Esophagus muscularis mucosa (tissue), 4 donors: ENCODE measurements at regions not wholly inside any gene's neighbourhood (a gene's known extent, or its start where the extent isn't known, plus 50 kb on each side); places are given as distances from the start of the nearest gene placed in this dataset.

Experiments
- DNase-seq: peaks from one replicate; pipeline ENCODE4 v3.0.0-alpha.2; 2017; ENCODE audit errors: extremely low spot score
- H3K27ac ChIP-seq, 4 donors: fragments of 200-600 bp; sonication (generic); replicated peaks in 1 of 4; 1 replicate in 3 of 4; 2 replicates in 1 of 4; pipeline ENCODE4 v1.5.1; 2016 to 2019; ENCODE audit warnings: mild to moderate bottlenecking in 1 of 4
- H3K27me3 ChIP-seq, 4 donors: fragments of 200-600 bp; sonication (generic); one replicate each; pipeline versions ENCODE4 v1.5.1 to v1.6.0; 2016 to 2019
- H3K36me3 ChIP-seq, 4 donors: fragments of 200-600 bp; sonication (generic); one replicate each; pipeline ENCODE4 v1.5.1; 2016 to 2019
- H3K4me1 ChIP-seq, 4 donors: fragments of 200-600 bp; sonication (generic); one replicate each; pipeline ENCODE4 v1.5.1; 2016 to 2019
- H3K4me3 ChIP-seq, 4 donors: fragments of 200-600 bp; sonication (generic); 1 replicate in 2 of 4; 2 replicates in 2 of 4; pipeline ENCODE4 v1.5.1; 2016 to 2019; ENCODE audit warnings: mild to moderate bottlenecking in 4 of 4, moderate library complexity in 1 of 4
- H3K9me3 ChIP-seq, 4 donors: fragments of 200-600 bp; sonication (generic); 1 replicate in 3 of 4; 2 replicates in 1 of 4; pipeline ENCODE4 v1.5.1; 2016 to 2019
- CTCF ChIP-seq, 3 experiments: fragments of 200-600 bp in 2 of 3; fragments of 450-650 bp in 1 of 3; sonication (generic) in 2 of 3; IDR thresholded peaks; one replicate each; pipeline ENCODE4 v1.5.1; 2017 to 2019; ENCODE audit warnings: antibody characterized with exemption in 3 of 3, mild to moderate bottlenecking in 2 of 3, moderate library complexity in 1 of 3
- EP300 ChIP-seq: sonication (generic); formaldehyde crosslinking; IDR thresholded peaks from one replicate; pipeline ENCODE4 v1.6.1; 2017; ENCODE audit warnings: antibody characterized with exemption
- POLR2A ChIP-seq: fragments of 450-650 bp; IDR thresholded peaks from one replicate; pipeline ENCODE4 v1.6.1; 2017; ENCODE audit warnings: antibody characterized with exemption, moderate library complexity, mild to moderate bottlenecking, low read depth
- POLR2AphosphoS5 ChIP-seq, 2 donors: sonication (generic); formaldehyde crosslinking; IDR thresholded peaks; one replicate each; pipeline ENCODE4 v1.6.1; 2017; ENCODE audit warnings: antibody characterized with exemption in 2 of 2
- WGBS: methylation state at CpG from one replicate; pipeline ENCODE4 v1.1.5; 2018; 5-methylcytosine and 5-hydroxymethylcytosine counted together
- intact Hi-C: fragments of 100-400 bp; cut with DNase I; formaldehyde crosslinking; loops from one replicate; pipeline ENCODE4 v1.15.1; 2023

GRCh38 chr17:57174591-57174990 is 81.7 kb upstream of the MSI2 start:
- H3K4me3 ChIP-seq, result no peak overlapping the region
- no peaks in the 10 kb centered on the region for H3K27me3 ChIP-seq
- no peak for TF ChIP-seq EP300
- TF ChIP-seq CTCF (IDR thresholded peaks at IDR 0.05), result no peak
- no peak for TF ChIP-seq POLR2AphosphoS5 (IDR thresholded peaks at IDR 0.05)
- TF ChIP-seq POLR2A, result no peak
- no peaks in the 10 kb centered on the region for H3K4me1 ChIP-seq
- intact Hi-C loops, result no loop called here
- H3K9me3 ChIP-seq, result no peaks in the 10 kb centered on the region
- no peaks in the 10 kb centered on the region for H3K36me3 ChIP-seq
- no peak for DNase-seq
- WGBS, result 67% methylated on average over 3 of the region's 3 CpGs
- H3K27ac ChIP-seq, result no peak overlapping the region

GRCh38 chr17:57178839-57179238 is 77.5 kb upstream of the MSI2 start:
- H3K4me3 ChIP-seq, result no peak overlapping the region
- H3K4me1 ChIP-seq, result no peaks in the 10 kb centered on the region
- intact Hi-C loops, result no loop called here
- H3K9me3 ChIP-seq, result no peaks in the 10 kb centered on the region
- H3K27me3 ChIP-seq, result no peaks in the 10 kb centered on the region
- no peak for TF ChIP-seq CTCF (IDR thresholded peaks at IDR 0.05)
- no peak for TF ChIP-seq EP300
- TF ChIP-seq POLR2A, result no peak
- TF ChIP-seq POLR2AphosphoS5 (IDR thresholded peaks at IDR 0.05), result no peak
- no peak overlapping the region for H3K27ac ChIP-seq
- H3K36me3 ChIP-seq, result no peaks in the 10 kb centered on the region
- WGBS, result 92% methylated on average over 4 of the region's 4 CpGs
- DNase-seq, result no peak

GRCh38 chr17:57182621-57183020 is 73.7 kb upstream of the MSI2 start:
- H3K36me3 ChIP-seq, result no peaks in the 10 kb centered on the region
- intact Hi-C loops, result no loop called here
- H3K9me3 ChIP-seq, result no peaks in the 10 kb centered on the region
- H3K27ac ChIP-seq, result no peak overlapping the region
- no peak for TF ChIP-seq EP300
- no peak for TF ChIP-seq POLR2AphosphoS5 (IDR thresholded peaks at IDR 0.05)
- no peak for TF ChIP-seq POLR2A
- TF ChIP-seq CTCF (IDR thresholded peaks at IDR 0.05), result no peak
- DNase-seq, result no peak
- no peaks in the 10 kb centered on the region for H3K4me1 ChIP-seq
- H3K27me3 ChIP-seq, result no peaks in the 10 kb centered on the region
- no peak overlapping the region for H3K4me3 ChIP-seq

- Histone ChIP-seq H3K36me3 (no peaks in the 10 kb centered on the region), H3K4me1 (no peaks in the 10 kb centered on the region), H3K27ac (no peak overlapping the region), H3K9me3 (no peaks in the 10 kb centered on the region), H3K27me3 (no peaks in the 10 kb centered on the region), H3K4me3 (no peak overlapping the region)
- no peak for TF ChIP-seq POLR2A
- TF ChIP-seq POLR2AphosphoS5 (IDR thresholded peaks at IDR 0.05), result no peak
- TF ChIP-seq EP300, result no peak
- no peak for TF ChIP-seq CTCF (IDR thresholded peaks at IDR 0.05)
- DNase-seq, result no peak
- intact Hi-C loops, result no loop called here
- WGBS, result 37% methylated on average over 4 of the region's 4 CpGs
These were observed 69.9 kb upstream of the MSI2 start for GRCh38 chr17:57186226-57187019.

GRCh38 chr17:57187391-57187790 is 68.9 kb upstream of the MSI2 start:
- TF ChIP-seq CTCF (IDR thresholded peaks at IDR 0.05) (no peak), EP300 (no peak), POLR2A (no peak), POLR2AphosphoS5 (IDR thresholded peaks at IDR 0.05) (no peak)
- no peak overlapping the region for H3K27ac ChIP-seq
- WGBS, result 73% methylated on average over 5 of the region's 5 CpGs
- H3K36me3 ChIP-seq, result no peaks in the 10 kb centered on the region
- no peak for DNase-seq
- no peaks in the 10 kb centered on the region for H3K27me3 ChIP-seq
- intact Hi-C loops, result no loop called here
- H3K4me1 ChIP-seq, result no peaks in the 10 kb centered on the region
- no peak overlapping the region for H3K4me3 ChIP-seq
- H3K9me3 ChIP-seq, result no peaks in the 10 kb centered on the region
